HPDE6-E6E7 (cell line): ENCODE measurements at regions not wholly inside any gene's neighbourhood (a gene's known extent, or its start where the extent isn't known, plus 50 kb on each side); places are given as distances from the start of the nearest gene placed in this dataset.

Source experiments
- DNase-seq: peaks from one replicate; pipeline ENCODE4 v3.0.0; 2011; ENCODE audit warnings: missing footprints; ENCODE audit errors: extremely low spot score

GRCh38 chr13:44212633-44213396 lies 160.8 kb upstream of the SERP2 start:
- DNase-seq: no peak

DNA sequence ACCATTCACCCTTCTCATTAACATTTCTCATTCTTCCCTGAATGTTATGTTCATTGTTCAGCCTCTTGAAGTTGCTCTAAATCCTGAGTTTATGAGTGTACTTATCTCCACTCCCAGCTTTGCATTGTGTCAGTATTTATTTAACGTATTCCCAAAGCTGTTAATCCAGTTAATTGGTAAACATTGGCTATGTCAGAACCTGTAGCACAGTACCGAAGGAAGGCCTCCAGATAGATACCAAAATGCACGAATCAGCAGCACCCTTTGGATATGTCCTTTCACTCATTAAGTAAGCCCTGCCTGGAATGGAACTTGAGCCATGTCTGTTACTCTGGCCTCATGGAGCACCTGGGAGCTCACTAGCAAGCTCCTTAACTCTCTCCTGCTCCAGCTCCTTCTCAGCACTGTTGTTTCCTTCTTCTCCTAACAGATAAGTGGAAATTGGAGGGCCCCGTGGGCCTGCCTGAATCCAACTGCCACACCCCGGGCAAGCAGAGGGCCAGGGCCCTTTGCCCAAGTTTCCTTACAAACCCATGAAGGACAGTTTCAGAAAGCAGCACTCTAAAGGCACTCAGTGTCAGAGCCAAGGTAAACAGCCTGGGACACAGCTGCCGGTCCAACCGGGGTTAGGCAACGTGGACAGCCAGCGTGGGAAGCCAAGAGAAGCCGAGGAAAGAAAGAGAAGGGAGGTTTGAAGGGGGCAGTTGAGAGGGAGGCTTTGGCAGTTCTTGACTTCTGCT lies 155.0 kb upstream of the SERP2 start:
- no peak for DNase-seq

DNA sequence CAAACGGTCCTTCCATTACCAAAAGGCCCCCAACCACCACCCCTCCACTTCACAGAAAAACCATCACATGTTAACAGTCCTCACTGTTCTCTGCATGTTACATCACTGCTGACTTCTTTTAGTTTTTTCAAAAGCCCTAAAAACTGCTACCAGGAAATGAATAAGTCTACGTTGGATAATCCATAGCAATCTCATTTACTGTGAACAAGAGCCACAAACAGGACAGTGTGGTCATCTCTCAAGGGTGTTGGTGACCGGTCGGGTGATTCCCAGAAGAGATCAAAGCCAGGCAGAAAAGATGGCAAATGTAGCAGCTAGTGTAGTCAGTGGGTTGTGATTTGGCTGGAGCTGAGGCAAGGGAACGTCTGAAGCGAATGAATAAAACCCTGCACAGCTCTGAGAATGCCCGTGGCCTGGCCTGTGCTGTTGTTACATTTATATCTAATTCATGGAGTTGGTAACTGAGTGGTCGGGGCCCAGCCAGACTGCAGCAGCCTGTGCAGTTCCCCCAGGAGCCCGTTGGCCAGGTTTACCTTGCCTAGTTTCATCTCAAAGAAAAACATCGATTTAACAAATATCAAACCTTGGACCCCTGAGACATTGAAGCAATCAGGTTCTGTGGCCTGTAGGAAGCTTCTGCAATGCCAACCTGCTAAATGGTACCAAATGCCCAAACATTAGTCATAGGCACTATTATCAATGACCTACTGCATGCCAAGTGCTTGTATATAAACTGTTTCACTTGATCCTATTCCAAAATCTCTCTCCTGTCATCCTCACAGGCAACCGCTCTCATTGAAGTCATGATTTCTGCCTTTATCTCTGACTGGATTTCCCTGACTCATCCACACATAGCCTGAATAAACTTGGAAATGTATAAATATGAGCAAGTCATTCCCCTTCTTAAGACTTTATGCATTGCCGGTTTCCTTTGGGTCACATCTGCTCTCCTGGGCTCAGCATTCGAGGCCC lies 153.8 kb upstream of the SERP2 start:
- DNase-seq: no peak

DNA sequence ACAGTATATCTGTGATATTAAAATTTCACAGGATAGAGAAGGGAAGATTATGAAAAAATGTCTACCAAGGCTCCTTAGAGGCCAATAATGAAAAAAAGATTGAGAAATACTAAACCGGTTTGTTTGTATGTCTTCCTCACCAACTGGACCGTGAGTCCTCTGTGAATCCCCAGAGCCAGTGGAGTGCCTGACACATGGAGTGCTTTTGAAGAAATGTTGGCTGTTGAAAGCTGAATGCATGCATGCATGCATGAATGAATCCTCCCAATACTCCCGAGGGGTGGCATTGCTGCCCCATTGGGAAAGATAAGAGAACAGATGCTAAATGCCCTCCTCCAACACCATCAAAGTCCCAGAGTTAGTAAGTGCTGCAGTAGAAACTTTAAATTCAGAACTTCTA lies 152.7 kb upstream of the SERP2 start:
- no peak for DNase-seq

- no peak for DNase-seq
These were observed 152.0 kb upstream of the SERP2 start for GRCh38 chr13:44221657-44222056.

DNA sequence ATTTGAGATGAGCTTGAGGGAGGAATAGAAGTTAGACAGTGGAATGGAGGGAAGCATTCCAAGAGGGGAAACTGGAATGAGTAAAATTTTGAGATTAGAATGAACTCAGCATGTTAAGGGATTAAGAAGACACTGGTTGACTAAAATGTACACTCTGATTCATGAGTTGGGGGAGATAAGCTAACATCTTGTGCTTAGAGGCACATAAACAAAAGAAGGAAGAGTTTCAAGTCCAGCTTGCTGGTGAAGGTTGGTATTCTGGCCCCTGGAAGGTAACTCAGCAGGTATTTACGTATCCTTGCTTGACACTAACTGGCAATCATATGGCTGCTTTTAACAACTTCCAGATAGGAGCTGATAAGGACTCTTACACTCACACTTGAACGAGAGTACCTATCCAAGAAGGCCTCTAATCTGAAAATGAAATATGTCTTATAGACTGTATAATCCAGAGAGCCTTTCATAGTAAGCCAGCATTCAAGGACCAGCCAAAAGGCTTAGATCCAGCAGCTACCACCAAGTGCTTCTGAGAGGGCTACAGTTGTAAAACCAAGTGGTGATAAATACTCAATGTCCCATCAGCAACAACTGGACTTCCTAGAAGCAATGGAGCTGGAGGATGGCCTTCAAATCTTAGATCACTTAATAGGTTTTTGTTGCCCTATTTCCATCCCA lies 149.7 kb upstream of the SERP2 start:
- DNase-seq: no peak

GRCh38 chr13:44224450-44225149 lies 149.0 kb upstream of the SERP2 start:
- no peak for DNase-seq

GRCh38 chr13:44229371-44230030 lies 144.1 kb upstream of the SERP2 start:
- no peak for DNase-seq

DNA sequence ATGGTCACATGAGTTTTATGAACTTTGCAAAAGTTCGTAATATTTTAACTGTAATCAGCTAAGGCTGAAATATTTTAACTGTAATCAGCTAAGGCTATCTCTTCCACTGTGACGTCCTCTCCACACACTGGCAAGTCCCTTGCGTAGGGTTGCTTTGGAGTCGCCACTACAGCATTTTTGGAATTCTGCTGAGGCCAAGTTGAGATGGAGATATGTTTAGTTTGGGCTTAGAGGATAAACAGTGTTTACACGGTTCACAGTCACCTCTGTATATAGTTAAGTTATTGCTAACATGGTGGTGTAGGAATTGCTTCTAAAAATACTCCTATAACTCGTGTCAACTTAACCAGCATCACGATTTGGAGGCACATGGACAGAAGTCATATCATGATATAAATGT lies 143.6 kb upstream of the SERP2 start:
- no peak for DNase-seq

- DNase-seq: no peak
These were observed 142.9 kb upstream of the SERP2 start for GRCh38 chr13:44230736-44231135.

DNA sequence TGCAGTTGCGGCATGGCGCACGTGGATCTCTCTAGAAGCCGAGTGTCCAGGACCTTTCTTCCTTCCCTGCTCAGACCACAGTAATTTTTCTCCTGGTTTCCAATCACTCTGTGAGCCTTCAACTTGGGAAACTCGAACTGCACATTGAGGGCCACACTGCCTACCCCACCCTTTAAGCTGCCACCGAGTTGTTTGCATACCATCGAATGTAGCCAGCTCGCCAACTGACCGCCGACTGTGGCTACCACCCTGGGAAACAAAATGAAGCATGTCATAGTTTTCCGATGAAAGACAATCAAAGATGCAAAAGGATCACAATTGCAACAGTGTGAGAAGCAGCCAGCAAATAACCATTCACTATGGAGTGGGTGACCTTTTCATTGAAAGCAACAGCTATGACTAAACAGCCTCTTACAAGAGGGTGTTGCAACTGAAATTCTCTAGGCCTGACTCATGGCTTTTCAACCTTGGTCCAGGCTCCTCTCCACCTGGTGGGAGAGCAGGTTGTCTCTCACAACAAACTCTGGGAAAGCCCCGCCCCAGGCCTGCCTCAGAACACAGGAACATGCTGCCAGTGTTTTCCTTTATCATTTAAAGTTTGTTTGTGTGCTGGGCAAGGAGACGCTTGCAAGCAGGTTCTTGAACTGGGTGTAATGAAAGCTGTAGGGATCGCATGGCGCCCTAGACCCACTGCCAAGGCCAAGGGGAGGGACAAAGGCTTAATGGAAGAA lies 141.7 kb upstream of the SERP2 start:
- DNase-seq: peak; percentile 81

DNA sequence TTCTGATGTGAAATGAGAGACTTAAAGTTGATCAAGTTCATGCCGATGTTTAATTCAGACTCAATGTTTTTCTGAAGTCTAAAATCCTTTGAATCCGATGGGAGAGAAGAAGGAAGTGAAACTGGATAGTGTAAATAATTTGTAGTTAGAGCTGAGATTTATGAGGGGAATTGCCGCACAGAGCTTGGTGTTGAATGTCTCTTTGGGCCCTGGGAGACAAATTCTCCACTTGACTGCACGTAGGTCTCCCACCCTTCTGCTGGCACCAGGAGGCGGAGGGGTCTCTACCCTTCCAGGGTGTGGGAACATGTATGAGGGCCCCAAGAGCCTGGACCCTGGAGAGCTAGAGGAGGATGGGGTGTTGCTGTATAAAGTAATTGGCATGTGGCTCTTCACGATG lies 140.8 kb upstream of the SERP2 start:
- no peak for DNase-seq

DNA sequence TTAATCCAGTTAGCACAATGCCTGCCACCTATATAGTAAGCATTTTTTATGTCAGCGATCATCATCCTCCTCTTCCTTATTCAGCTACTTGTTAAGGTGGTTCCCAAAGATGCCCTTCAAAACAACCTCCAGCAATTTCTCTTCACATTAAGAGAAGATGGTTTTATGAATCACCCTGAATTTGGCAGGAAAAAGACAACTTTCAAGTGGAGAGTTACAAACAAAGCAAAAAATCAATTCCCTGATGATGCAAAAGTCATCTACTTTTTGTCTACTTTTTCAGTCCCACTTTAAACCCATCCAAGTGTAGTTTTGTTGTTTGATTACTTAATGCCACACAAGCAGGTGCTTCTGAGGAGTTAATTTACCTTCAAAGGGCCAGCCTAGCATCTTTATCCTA lies 139.1 kb upstream of the SERP2 start:
- no peak for DNase-seq

DNA sequence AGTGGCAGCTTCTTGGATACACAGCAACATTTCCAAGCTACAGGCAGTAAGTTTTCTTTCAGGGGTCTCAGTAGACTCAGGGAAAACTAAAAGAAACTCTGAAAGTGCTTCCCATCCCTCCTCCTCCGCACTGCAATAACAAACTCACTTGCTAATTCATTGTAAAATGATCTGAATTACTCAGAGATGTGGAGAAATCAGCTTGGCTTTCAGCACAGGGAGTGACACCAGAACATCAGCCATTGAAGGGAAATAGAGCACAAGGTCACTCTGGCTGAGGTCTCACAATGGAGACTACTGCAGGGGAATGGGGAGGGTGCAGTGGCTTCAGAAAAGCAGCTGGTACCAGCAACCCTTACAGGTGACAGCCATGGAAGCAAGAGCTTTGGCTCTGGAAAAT lies 137.3 kb upstream of the SERP2 start:
- DNase-seq: no peak

GRCh38 chr13:44236801-44237207 lies 136.8 kb upstream of the SERP2 start:
- no peak for DNase-seq

- DNase-seq: peak; percentile 22
These were observed 136.3 kb upstream of the SERP2 start for GRCh38 chr13:44237276-44237767.

DNA sequence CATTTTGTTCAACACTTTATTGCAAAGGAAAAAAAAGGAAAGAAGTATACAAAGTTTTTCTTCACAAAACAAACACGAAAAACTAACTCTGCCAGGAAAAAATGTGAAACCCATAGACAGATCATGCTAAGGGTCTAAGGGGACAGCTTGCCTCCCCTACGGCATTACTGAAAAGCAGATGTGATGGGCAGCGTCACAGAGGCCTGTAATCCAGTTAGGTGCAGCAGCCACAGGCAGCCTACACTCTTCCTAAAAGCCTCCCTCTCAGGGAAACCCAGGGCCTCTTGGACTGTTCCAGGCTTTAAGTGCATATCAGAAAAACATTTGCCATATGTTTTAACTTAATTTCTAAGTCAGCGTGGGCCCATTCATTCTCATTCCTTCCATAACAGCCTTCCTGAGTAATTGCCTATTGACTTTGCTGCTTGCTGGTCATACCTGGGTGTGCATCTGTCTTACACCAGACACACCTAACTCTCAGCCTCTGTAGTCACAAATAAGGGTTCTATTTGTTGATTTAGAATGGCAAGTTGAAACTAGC lies 135.7 kb upstream of the SERP2 start:
- DNase-seq: peak; percentile 29

- no peak for DNase-seq
These were observed 132.9 kb upstream of the SERP2 start for GRCh38 chr13:44240611-44241145.

DNA sequence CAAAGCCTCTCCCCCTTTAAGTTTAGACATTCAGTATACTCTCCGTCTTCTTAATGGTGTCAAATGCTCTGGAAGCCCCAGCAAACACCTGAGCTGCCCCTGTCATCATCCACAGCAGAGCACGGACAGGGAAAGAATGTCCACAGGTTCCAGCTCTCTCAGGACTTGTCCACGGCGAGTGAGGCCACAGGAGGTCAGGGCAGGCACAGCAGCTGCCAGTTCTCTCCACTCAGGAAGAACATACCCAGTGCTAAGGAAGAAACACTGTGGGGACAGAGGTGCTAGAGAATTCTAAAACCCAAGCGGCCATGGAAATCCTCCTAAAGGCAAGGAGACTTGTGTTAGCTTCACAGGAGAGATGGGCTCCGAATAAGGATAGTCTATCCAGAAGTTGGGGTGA lies 132.0 kb upstream of the SERP2 start:
- no peak for DNase-seq
